ENCODE measurements at regions not wholly inside any gene's neighbourhood (a gene's known extent, or its start where the extent isn't known, plus 50 kb on each side); places are given as distances from the start of the nearest gene placed in this dataset.

GRCh38 chr2:107545066-107545465 lies 281.6 kb upstream of the RGPD4 start:
- Histone ChIP-seq H3K9me3 (ENCODE audit: control insufficient read depth in 1 of 2, insufficient read depth in 1 of 2, low read length in 2 of 2) (peaks cover 0 to 9% of the 10 kb centered on the region in 2 experiments), H3K4me3 (ENCODE audit: low read length) (no peak overlapping the region), H3K4me1 (ENCODE audit: insufficient read depth, low read length) (no peaks in the 10 kb centered on the region), H3K27ac (ENCODE audit: low read depth in 1 of 2, low read length in 2 of 2) (no peak overlapping the region), H3K27me3 (ENCODE audit: control insufficient read depth in 1 of 2, insufficient read depth in 2 of 2, low read length in 2 of 2) (no peaks in the 10 kb centered on the region), H3K36me3 (ENCODE audit: insufficient read depth, low read length) (no peaks in the 10 kb centered on the region)
- Mint-ChIP-seq H3K9me3 (no peaks in the 10 kb centered on the region), H3K27me3 (no peaks in the 10 kb centered on the region), H3K4me1 (ENCODE audit: low read depth) (no peaks in the 10 kb centered on the region), H3K36me3 (ENCODE audit: low read depth) (no peaks in the 10 kb centered on the region), H3K27ac (no peak overlapping the region), H3K4me3 (no peak overlapping the region)
- DNase-seq (no peak), ATAC-seq (ENCODE audit: poor library complexity) (no peak)
- no peak for TF ChIP-seq CTCF (IDR thresholded peaks at IDR 0.05)
- POLR2A ChIA-PET, result no interaction called here
- intact Hi-C loops (cut with DNase I, micrococcal nuclease), result no loop called here
- CTCF ChIA-PET, result no interaction called here

GRCh38 chr2:107545851-107546250 lies 280.8 kb upstream of the RGPD4 start:
- Histone ChIP-seq H3K27me3 (ENCODE audit: control insufficient read depth in 1 of 2, insufficient read depth in 2 of 2, low read length in 2 of 2) (no peaks in the 10 kb centered on the region), H3K36me3 (ENCODE audit: insufficient read depth, low read length) (no peaks in the 10 kb centered on the region), H3K27ac (ENCODE audit: low read depth in 1 of 2, low read length in 2 of 2) (no peak overlapping the region), H3K4me3 (ENCODE audit: low read length) (no peak overlapping the region), H3K4me1 (ENCODE audit: insufficient read depth, low read length) (no peaks in the 10 kb centered on the region), H3K9me3 (ENCODE audit: control insufficient read depth in 1 of 2, insufficient read depth in 1 of 2, low read length in 2 of 2) (peaks cover 0 to 9% of the 10 kb centered on the region in 2 experiments)
- Mint-ChIP-seq H3K27ac (no peak overlapping the region), H3K27me3 (no peaks in the 10 kb centered on the region), H3K4me1 (ENCODE audit: low read depth) (no peaks in the 10 kb centered on the region), H3K4me3 (no peak overlapping the region), H3K36me3 (ENCODE audit: low read depth) (no peaks in the 10 kb centered on the region), H3K9me3 (no peaks in the 10 kb centered on the region)
- ATAC-seq (ENCODE audit: poor library complexity) (no peak), DNase-seq (no peak)
- CTCF ChIA-PET, result no interaction called here
- no peak for TF ChIP-seq CTCF (IDR thresholded peaks at IDR 0.05)
- POLR2A ChIA-PET, result no interaction called here
- intact Hi-C loops (cut with DNase I, micrococcal nuclease), result no loop called here

DNA sequence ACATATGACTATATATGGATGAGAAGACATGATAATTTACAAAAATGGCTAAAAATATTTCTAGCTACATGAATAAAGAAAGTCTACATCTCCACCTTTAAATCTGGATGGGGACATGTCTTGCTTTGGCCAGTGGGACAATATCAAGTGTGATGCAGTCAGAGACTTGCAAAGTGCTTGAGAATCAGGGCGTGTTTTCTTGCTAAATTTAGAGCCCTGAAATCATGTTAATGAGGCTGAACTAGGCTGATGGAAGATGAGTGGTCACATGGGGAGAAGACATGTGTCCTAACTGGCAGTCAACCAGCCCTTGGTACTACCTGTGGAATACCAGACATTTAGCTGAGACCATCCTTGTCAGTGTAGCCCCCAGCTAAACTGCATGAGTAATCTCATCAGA lies 278.5 kb upstream of the RGPD4 start:
- Mint-ChIP-seq H3K27ac (no peak overlapping the region), H3K4me3 (no peak overlapping the region), H3K27me3 (no peaks in the 10 kb centered on the region), H3K36me3 (ENCODE audit: low read depth) (no peaks in the 10 kb centered on the region), H3K4me1 (ENCODE audit: low read depth) (no peaks in the 10 kb centered on the region), H3K9me3 (no peaks in the 10 kb centered on the region)
- ChIA-PET CTCF (no interaction called here), POLR2A (no interaction called here)
- no peaks in the 10 kb centered on the region for H3K36me3 ChIP-seq (ENCODE audit: insufficient read depth, low read length)
- no peak for DNase-seq
- H3K4me1 ChIP-seq (ENCODE audit: insufficient read depth, low read length), result no peaks in the 10 kb centered on the region
- TF ChIP-seq CTCF (IDR thresholded peaks at IDR 0.05), result no peak
- H3K27me3 ChIP-seq (ENCODE audit: control insufficient read depth in 1 of 2, insufficient read depth in 2 of 2, low read length in 2 of 2), result no peaks in the 10 kb centered on the region
- intact Hi-C loops (cut with DNase I, micrococcal nuclease), result no loop called here
- H3K4me3 ChIP-seq (ENCODE audit: low read length), result no peak overlapping the region
- H3K9me3 ChIP-seq (ENCODE audit: control insufficient read depth in 1 of 2, insufficient read depth in 1 of 2, low read length in 2 of 2), result peaks cover 0 to 9% of the 10 kb centered on the region in 2 experiments
- ATAC-seq (ENCODE audit: poor library complexity), result no peak
- H3K27ac ChIP-seq (ENCODE audit: low read depth in 1 of 2, low read length in 2 of 2), result no peak overlapping the region
